Central memory CD8-positive, alpha-beta T cell (primary cell): ENCODE measurements at regions not wholly inside any gene's neighbourhood (a gene's known extent, or its start where the extent isn't known, plus 50 kb on each side); places are given as distances from the start of the nearest gene placed in this dataset.

ENCODE experiments used
- ATAC-seq: fragments of 150-1000 bp; cut with Tn5 transposase; replicated peaks from 2 replicates; pipeline ENCODE4 v1.10.0; 2022; ENCODE audit warnings: mild to moderate bottlenecking, moderate FRiP score, moderate number of reproducible peaks; ENCODE audit not compliant: poor library complexity, severe bottlenecking; ENCODE audit errors: extremely low read depth
- DNase-seq, 2 donors: peaks; one replicate each; pipeline ENCODE4 v3.0.0; 2021; ENCODE audit warnings: low spot score in 2 of 2
- H3K27ac Mint-ChIP-seq: one replicate; pipeline ENCODE4 v1.8.0; 2022; ENCODE audit warnings: low read depth, mild to moderate bottlenecking, moderate library complexity, mixed read lengths
- H3K27me3 Mint-ChIP-seq: one replicate; pipeline ENCODE4 v1.8.0; 2022; ENCODE audit warnings: mixed read lengths
- H3K36me3 Mint-ChIP-seq: one replicate; pipeline ENCODE4 v1.8.0; 2022; ENCODE audit warnings: mild to moderate bottlenecking, moderate library complexity, mixed read lengths; ENCODE audit not compliant: insufficient read depth
- H3K4me1 Mint-ChIP-seq: one replicate; pipeline ENCODE4 v1.8.0; 2022; ENCODE audit warnings: mixed read lengths
- H3K4me3 Mint-ChIP-seq: one replicate; pipeline ENCODE4 v1.8.0; 2022; ENCODE audit warnings: mild to moderate bottlenecking, moderate library complexity, mixed read lengths
- H3K9me3 Mint-ChIP-seq: one replicate; pipeline ENCODE4 v1.8.0; 2022; ENCODE audit warnings: mixed read lengths

- H3K36me3 Mint-ChIP-seq: peaks cover 2% of the 10 kb centered on the region
- no peaks in the 10 kb centered on the region for H3K9me3 Mint-ChIP-seq
- no peaks in the 10 kb centered on the region for H3K4me1 Mint-ChIP-seq
- ATAC-seq (no peak), DNase-seq (no peak)
- H3K4me3 Mint-ChIP-seq: no peak overlapping the region
- no peak overlapping the region for H3K27ac Mint-ChIP-seq
- peaks cover 43% of the 10 kb centered on the region for H3K27me3 Mint-ChIP-seq
Measured at GRCh38 chr21:39111931-39112550, 71.2 kb downstream of the PSMG1 start.

- no peak for DNase-seq
- H3K36me3 Mint-ChIP-seq: peaks cover 2% of the 10 kb centered on the region
- H3K4me3 Mint-ChIP-seq: no peak overlapping the region
- no peak for ATAC-seq
- peaks cover 54% of the 10 kb centered on the region for H3K27me3 Mint-ChIP-seq
- no peaks in the 10 kb centered on the region for H3K9me3 Mint-ChIP-seq
- no peaks in the 10 kb centered on the region for H3K4me1 Mint-ChIP-seq
- no peak overlapping the region for H3K27ac Mint-ChIP-seq
Measured at GRCh38 chr21:39110431-39110830, 72.8 kb downstream of the PSMG1 start.

DNA sequence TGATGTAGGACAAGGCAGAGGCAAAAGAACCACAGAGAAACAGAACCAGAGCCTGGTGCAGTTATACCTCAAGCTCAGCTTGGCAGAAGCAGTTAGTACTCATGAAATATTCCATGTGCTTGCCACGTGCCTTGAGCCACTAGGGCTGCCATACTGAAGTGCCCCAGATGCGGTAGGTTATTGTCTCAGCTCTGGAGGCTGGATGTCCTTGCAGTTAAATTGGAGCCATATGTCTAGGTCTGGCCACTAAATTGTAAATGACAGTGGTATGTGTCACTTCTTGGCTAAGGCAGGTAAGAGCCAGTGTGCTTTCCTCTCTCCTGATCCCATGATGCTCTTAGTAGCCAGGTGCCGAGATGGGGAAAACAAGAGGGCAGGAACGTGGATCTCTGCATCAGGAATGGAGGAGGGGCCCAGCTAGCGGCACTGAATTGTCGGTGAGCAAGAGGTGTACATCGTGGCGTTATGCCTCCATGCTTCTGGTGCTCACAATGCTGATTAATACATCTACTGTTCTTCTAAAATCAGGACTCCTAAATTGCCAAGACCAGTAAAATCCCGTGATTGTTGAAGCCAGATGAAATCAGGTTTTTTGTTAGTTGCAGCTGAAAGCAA lies 73.5 kb downstream of the PSMG1 start:
- H3K36me3 Mint-ChIP-seq: peaks cover 2% of the 10 kb centered on the region
- peaks cover 48% of the 10 kb centered on the region for H3K27me3 Mint-ChIP-seq
- H3K27ac Mint-ChIP-seq: no peak overlapping the region
- H3K9me3 Mint-ChIP-seq: no peaks in the 10 kb centered on the region
- DNase-seq (no peak), ATAC-seq (no peak)
- H3K4me1 Mint-ChIP-seq: no peaks in the 10 kb centered on the region
- no peak overlapping the region for H3K4me3 Mint-ChIP-seq

DNA sequence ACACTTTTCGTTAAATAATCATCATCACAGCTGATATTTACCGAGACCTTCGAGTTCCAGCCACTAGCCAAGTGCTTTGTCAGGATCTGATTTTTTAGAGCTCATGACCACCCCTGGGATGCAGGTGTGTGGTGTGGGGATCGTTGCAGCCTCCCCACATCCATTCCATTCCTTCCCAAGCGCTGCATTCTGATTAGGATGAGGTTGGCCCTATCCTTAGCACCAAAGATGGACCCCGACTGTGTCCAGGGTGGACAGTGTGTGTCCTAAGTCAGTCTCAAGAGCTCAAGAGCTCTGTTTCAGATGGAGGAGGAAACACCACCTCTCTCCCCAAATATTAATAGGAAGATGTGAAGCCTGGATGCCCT lies 74.1 kb downstream of the PSMG1 start:
- H3K36me3 Mint-ChIP-seq: peaks cover 2% of the 10 kb centered on the region
- ATAC-seq (no peak), DNase-seq (no peak)
- H3K9me3 Mint-ChIP-seq: no peaks in the 10 kb centered on the region
- H3K27me3 Mint-ChIP-seq: peaks cover 43% of the 10 kb centered on the region
- H3K27ac Mint-ChIP-seq: no peak overlapping the region
- no peak overlapping the region for H3K4me3 Mint-ChIP-seq
- H3K4me1 Mint-ChIP-seq: no peaks in the 10 kb centered on the region

DNA sequence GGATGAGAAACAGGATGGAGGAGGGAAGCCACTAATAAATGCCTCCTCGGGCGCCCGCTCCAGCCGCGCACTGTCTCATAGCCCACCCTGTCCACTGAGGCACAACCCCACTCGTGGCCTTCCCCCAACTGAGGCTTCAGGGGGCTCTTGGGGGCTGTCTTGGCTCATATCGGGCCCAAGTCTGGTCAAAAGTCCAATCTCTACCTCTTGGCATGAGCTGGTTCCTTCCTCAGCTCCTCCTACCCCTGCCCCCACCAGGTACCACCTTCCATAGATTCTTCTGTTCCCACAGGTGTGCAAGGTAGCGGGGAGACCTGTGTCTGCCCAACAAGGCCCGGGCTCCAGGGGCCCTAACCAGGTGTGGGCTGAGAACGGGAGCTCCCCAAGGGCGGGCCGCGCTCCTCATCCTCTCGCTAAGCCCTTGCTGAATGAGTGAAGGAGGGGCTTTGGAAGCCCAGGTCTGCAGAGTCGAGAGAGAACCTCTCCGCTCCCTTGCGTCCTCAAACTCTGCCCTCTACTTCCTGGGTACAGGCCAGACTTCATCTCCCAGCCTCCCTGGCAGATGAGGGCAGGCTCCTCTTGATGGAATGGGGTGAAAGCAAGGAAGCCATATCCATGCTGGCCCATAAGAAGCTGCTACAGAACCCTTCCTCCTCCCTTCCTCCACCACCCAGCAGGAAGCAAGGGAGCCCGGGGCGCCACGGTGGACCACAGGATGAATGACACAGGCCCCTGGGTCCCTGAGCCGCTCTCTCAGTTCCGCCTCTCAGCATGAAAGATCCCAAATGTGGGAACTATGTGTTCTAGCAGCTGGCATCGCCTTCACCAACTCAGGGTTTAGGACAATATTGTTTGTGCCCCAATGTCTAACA lies 74.7 kb downstream of the PSMG1 start:
- ATAC-seq (no peak), DNase-seq (no peak)
- no peak overlapping the region for H3K4me3 Mint-ChIP-seq
- no peaks in the 10 kb centered on the region for H3K9me3 Mint-ChIP-seq
- no peak overlapping the region for H3K27ac Mint-ChIP-seq
- no peaks in the 10 kb centered on the region for H3K4me1 Mint-ChIP-seq
- peaks cover 2% of the 10 kb centered on the region for H3K36me3 Mint-ChIP-seq
- H3K27me3 Mint-ChIP-seq: peaks cover 46% of the 10 kb centered on the region

DNA sequence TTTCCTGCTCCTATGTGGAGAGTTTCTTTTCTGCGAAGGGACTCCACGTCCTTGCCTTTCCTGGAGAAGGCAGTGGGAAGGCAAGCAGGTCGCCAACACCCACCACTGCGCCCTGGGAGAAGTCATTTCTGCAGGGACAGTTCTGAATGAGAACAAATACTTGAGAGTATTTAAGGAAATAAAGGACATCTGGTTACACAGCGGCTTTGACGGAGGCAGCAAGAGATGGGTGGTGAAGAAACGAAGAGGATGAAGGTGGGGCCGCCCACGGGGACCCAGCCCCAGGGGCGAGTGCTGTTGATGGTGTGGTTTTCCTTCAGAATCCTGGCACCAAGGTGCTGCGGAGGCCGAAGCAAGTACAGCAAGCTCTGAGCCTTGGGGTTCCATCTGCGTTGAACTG lies 75.5 kb downstream of the PSMG1 start:
- Mint-ChIP-seq H3K4me3 (no peak overlapping the region), H3K27me3 (peaks cover 54% of the 10 kb centered on the region), H3K36me3 (peaks cover 2% of the 10 kb centered on the region), H3K4me1 (no peaks in the 10 kb centered on the region), H3K27ac (no peak overlapping the region), H3K9me3 (no peaks in the 10 kb centered on the region)
- DNase-seq (no peak), ATAC-seq (no peak)

GRCh38 chr21:39106881-39107462 lies 76.3 kb downstream of the PSMG1 start:
- no peak for DNase-seq
- H3K4me3 Mint-ChIP-seq: no peak overlapping the region

GRCh38 chr21:39105836-39106235 lies 77.4 kb downstream of the PSMG1 start:
- no peak overlapping the region for H3K27ac Mint-ChIP-seq

More at GRCh38 chr21:39106881-39107462, 76.3 kb downstream of the PSMG1 start:
- H3K4me1 Mint-ChIP-seq: no peaks in the 10 kb centered on the region
- no peak overlapping the region for H3K27ac Mint-ChIP-seq
- no peaks in the 10 kb centered on the region for H3K9me3 Mint-ChIP-seq
- no peak for ATAC-seq
- H3K36me3 Mint-ChIP-seq: peaks cover 2% of the 10 kb centered on the region
- H3K27me3 Mint-ChIP-seq: peaks cover 62% of the 10 kb centered on the region

DNA sequence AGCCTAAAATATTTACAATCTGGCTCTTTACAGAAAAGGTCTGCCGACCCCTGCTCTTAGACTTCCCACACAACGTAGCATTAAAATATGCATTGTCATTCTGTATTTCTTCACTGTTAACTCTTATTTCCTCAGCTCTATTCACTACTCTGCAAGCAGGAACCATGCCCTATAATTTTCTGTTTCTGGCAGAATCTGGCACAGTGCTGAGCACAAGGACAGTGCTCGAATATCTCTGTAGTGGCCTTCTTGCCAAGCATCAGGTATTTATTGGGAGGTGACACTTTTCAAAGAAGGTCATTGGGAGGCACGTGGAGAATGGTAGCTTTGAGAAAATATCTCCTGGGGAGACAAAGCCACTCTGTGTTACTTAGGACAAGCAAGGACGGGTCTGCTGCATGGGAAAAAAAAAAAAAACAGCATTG lies 77.9 kb downstream of the PSMG1 start:
- peaks cover 69% of the 10 kb centered on the region for H3K27me3 Mint-ChIP-seq

More at GRCh38 chr21:39105836-39106235, 77.4 kb downstream of the PSMG1 start:
- DNase-seq: no peak
- Mint-ChIP-seq H3K27me3 (peaks cover 69% of the 10 kb centered on the region), H3K4me3 (no peak overlapping the region), H3K36me3 (peaks cover 2% of the 10 kb centered on the region), H3K9me3 (no peaks in the 10 kb centered on the region), H3K4me1 (no peaks in the 10 kb centered on the region)
- ATAC-seq: no peak

DNA sequence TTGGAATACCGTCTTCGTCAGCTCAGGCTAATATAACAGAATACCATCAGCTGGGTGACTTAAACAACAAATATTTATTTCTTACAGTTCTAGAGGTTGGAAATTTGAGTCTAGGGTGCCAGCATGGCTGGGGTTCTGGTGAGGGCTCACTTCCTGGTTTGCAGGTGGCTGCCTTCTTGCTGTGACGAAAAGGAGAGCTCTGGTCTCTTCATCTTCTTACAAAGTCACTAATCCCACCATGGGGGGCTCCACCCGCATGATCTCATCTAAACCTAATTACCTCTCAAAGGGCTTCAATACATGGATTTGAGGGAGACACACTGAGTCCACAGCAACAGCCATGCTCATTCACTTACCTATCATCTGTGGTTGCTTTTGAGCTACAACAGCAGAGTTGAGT lies 78.3 kb downstream of the PSMG1 start:
- no peak for DNase-seq
- Mint-ChIP-seq H3K36me3 (peaks cover 2% of the 10 kb centered on the region), H3K9me3 (no peaks in the 10 kb centered on the region)

More for the DNA sequence above, 77.9 kb downstream of the PSMG1 start:
- DNase-seq (no peak), ATAC-seq (no peak)
- H3K36me3 Mint-ChIP-seq: peaks cover 2% of the 10 kb centered on the region
- H3K27ac Mint-ChIP-seq: no peak overlapping the region
- no peaks in the 10 kb centered on the region for H3K9me3 Mint-ChIP-seq
- no peaks in the 10 kb centered on the region for H3K4me1 Mint-ChIP-seq
- no peak overlapping the region for H3K4me3 Mint-ChIP-seq

DNA sequence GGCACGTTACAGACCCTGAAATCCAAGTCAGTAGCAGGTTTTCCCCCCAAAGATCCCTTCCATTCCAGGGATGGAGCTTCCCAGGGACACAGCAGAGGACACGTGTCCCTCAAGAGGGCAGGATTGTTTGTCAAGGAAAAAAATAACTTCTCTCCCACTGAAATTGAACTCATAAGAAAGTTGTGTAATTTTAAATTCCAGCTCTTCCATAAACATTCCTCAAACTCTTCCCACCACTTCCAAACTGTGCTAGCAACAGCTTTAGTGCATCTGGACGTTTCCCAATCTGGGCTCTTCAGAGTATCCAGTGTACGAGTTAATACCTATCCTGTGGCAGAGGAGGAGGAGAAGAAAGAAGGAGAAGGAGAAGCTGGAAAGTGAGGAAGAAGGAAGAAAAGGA lies 79.6 kb downstream of the PSMG1 start:
- ATAC-seq (no peak), DNase-seq (no peak)
- Mint-ChIP-seq H3K27ac (peak overlapping the region; percentile 9), H3K4me3 (no peak overlapping the region), H3K4me1 (no peaks in the 10 kb centered on the region), H3K36me3 (no peaks in the 10 kb centered on the region), H3K9me3 (no peaks in the 10 kb centered on the region), H3K27me3 (peaks cover 54% of the 10 kb centered on the region)

More for the DNA sequence above, 78.3 kb downstream of the PSMG1 start:
- no peaks in the 10 kb centered on the region for H3K4me1 Mint-ChIP-seq
- H3K27me3 Mint-ChIP-seq: peaks cover 66% of the 10 kb centered on the region
- H3K4me3 Mint-ChIP-seq: no peak overlapping the region
- H3K27ac Mint-ChIP-seq: no peak overlapping the region
- ATAC-seq: no peak

DNA sequence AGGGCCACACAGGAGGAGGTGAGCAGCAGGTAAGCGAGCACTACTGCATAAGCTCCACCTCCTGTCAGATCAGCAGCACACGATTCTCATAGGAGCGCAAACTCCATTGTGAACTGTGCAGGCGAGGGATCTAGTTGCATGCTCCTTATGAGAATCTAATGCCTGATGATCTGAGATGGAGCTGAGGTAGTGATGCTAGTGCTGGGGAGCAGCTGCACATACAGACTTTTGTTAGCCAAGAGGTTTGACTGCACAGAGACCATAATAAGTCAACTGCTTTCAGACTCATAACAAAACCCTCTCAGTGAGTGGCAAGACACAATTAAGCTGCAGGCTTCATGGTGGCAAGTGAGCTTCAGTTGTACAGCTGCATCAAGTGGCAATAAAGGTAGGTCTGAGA lies 83.4 kb downstream of the PSMG1 start:
- ATAC-seq (no peak), DNase-seq (no peak)
- H3K4me3 Mint-ChIP-seq: no peak overlapping the region
- H3K36me3 Mint-ChIP-seq: peaks cover 1% of the 10 kb centered on the region
- peaks cover 35% of the 10 kb centered on the region for H3K27me3 Mint-ChIP-seq
- no peaks in the 10 kb centered on the region for H3K4me1 Mint-ChIP-seq
- H3K27ac Mint-ChIP-seq: no peak overlapping the region
- no peaks in the 10 kb centered on the region for H3K9me3 Mint-ChIP-seq
